GM19238 (cell line): ENCODE measurements at regions not wholly inside any gene's neighbourhood (a gene's known extent, or its start where the extent isn't known, plus 50 kb on each side); places are given as distances from the start of the nearest gene placed in this dataset.
"Not testable (repeated sequence)": the region's sequence is repeated elsewhere in the genome, so short reads cannot be mapped to it uniquely, and the experiment has no call there.

Experiments used
- DNase-seq: peaks from one replicate; pipeline ENCODE4 v3.0.0; 2011; ENCODE audit warnings: low spot score; ENCODE audit not compliant: insufficient read length

DNA sequence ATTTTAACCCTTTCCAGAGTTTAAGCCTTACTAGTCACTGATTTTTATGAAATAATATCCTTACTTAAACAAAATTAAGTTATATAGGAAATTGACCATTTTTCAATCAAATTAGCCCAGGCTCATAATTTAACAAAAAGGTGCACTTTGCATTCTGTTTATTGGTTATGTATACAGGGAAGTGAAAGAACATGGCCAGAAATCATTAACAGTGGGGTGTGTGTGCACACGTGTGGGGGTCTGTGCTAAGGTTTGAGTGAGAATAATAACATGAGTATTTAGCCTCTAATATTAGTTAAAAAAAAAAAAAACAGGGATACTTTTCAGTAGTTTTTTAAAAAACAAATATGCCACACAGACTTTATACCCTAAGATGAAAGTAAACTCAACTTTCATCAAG, 510.5 kb upstream of the PFKP start:
- DNase-seq: no peak

DNA sequence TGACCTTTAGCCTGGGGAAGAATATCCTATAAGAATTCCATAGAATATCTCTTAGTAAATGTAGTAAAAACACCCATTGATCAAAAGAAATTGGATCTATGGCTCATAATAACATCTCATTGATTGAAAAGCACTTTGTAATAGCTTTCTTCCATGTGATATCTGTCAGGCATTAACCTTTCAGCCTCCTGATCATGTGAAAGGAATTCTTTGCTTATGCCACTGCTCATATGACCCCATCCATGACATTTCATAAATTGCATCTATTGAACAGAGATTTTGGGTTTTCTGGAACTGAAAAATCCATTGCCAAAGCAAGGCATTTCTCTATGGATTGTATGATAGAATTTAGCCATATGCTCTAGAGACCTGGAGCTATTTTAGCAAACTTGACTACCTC, 519.3 kb upstream of the PFKP start:
- no peak for DNase-seq

DNA sequence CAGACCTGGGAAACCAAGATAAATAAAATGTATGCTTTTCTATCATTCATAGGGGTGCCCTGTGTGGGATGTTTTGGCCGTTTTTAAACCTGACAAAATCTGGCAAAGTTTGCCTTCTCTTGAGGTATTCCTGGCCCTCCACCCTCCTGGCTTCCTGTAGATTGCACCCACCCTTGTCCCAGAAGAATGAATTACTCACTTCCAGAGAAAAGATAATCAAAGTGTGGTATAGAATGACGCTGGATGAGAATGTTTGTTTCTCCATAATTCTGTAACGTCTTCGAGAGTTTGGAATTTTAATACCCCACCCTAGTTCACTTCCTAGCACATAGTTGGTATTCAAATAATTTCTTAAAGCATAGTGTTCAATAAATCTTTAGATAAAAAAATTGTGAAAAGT, 519.7 kb upstream of the PFKP start:
- DNase-seq: no peak

DNA sequence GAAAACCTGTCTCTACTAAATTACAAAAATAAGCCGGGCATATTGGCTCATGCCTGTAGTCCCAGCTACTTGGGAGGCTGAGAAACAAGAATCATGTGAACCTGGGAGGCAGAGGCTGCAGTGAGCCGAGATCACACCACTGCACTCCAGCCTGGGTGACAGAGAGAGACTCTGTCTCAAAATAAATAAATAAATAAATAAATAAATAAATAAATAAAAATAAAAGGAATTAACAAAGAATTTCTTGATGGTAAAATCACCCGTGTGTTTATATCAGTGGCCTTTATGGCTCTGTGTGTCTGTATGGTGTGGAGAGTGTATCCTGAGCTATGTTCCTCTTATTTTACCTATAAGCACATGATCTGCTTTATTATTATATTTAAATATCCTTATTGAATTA, 520.5 kb upstream of the PFKP start:
- DNase-seq: not testable (repeated sequence)

DNA sequence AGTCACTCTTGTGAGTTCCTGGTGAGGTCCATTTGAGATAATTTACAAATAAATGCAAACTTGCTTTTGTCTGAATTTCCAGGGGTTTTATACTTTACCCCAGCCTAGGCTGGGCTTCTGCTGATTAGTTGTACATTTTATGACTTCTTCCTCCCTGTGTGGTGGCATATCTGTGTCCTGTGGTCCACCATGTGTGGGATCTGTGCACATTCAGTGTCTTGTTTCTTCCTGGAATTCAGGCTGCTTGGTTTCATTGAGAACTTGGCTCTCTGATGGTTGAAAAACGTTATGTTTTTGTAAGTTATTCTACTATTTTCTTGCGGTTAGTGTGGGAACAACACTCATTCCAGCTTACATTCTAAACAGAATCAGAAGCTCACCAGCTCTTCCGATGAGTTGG, 523.4 kb upstream of the PFKP start:
- no peak for DNase-seq

DNA sequence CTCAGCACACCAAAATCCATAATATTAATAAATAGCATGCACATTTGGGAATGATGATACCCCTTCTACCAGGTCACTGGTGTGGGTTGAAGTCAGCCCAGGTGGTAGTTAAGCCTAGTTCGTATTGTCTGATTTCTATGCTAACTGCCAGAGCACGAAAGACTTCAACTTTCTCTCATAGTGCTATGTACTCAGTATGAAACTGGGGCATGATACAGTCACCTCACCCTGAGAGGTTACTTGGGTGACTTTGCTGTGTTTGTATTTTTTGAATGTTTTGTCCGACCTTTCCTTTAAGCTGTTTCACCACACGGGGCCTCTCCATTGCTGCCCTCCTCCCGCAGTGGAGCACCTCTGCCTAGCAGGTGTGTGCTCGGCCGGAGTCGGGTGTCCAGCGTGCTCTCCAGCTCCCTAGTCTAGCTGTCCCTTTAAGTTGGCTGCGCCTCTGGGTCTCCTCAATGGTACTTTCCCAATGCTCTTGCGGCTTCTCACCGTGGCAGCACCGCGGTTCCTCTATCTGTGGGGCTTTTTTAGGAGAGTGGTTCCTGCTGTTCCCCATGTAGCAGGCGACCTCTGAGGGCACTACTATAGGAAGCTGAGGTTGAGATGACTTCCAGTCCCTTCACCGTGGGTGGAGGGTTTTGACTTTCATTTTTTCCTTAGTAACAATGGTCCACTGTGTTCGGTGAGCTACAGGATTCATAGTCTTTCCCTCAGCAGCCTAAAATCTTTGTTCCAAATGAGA, 524.0 kb upstream of the PFKP start:
- no peak for DNase-seq

DNA sequence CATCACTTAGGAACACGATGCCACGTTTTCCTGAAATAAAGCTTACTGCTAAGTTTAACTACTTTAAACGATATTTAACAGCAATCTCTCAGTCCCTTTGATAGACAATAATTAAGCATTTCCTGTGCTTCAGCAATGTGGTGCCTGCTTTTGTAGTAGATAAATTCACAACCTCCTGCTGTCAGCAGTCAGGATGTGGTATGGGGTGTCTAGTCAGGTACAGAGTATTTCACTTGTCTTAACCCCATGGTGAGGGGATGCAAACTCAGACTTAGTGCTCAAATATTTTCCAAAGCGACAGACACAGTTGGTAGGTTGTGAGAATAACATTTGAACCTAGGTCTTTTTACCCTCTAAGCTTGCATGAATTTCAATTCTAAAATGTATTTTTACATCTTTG, 526.2 kb upstream of the PFKP start:
- DNase-seq: no peak

DNA sequence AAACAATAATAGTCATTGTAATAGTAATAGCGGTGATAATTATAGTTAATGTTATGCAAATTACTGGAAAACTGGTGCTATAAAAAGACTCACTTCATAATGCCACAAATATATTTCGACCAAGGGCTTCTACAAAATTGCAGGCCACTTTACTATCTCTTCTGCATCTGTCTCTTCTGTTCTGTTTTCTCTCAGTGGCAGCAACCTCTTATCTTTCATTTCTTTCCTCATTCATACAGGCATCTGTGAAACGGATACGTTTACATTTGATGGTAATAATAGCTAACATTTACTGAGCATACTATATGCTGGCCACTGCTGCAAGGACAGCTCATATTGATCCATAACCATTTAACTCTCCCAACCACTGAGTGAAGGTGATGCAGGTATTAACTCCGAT, 537.4 kb upstream of the PFKP start:
- no peak for DNase-seq

DNA sequence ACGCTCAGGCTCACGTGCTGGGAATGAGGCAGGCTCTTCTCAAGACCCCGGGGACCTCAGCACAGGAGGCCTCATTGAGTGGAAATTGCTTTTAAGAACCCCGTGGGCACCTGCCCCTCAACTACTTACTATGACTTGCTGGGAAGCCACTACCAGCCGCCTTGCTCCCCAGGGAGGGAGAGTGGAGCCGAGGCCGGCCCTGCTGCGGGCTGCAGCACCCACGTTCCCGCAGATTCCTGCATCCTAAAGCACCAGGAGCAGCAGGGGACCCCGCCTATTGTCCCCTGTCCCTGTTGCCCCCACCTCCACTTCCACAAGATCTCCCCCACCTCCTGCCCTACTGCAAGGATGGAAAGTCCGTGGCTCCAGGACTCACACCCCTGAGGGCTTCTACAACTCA, 541.6 kb upstream of the PFKP start:
- no peak for DNase-seq

DNA sequence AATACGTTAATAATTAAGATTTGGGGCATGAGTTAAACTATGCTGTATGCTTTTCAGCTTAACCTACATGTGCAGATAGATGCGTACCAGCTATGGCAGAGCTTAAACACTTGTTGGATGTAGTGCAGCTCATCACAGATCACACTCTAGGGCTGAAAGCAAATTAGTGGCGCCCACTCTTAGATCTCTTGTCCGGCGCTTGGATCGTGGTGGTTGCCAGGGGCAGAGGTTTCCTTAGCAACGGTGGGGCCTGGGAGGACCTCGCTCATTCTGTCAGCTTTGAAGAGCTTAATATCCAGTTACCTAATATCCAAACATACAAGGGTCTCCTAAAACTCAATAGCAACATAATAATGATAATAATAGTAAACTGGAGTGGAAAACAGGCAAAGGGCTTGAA, 548.2 kb upstream of the PFKP start:
- DNase-seq: no peak

DNA sequence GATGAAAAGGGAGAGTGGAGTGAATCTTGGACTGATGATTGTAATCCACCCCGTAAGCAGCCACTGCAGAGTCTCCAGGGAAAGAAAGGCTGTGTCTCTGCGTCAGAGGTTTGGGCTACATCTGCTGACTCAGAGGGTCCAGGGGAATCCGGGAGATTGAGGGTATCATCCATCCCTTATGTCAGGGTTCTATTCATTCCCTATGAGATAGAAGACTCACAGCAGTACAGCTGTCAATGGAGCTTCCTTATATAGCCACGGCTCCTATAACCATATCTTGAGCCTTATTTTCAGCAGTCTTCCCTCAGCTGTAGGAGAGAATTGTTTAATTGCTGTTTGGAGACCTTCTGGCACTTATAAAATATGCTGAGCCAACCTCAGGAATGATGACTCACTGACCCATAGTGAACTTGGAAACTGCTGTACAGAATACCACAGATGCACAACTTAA, 558.2 kb upstream of the PFKP start:
- no peak for DNase-seq

DNA sequence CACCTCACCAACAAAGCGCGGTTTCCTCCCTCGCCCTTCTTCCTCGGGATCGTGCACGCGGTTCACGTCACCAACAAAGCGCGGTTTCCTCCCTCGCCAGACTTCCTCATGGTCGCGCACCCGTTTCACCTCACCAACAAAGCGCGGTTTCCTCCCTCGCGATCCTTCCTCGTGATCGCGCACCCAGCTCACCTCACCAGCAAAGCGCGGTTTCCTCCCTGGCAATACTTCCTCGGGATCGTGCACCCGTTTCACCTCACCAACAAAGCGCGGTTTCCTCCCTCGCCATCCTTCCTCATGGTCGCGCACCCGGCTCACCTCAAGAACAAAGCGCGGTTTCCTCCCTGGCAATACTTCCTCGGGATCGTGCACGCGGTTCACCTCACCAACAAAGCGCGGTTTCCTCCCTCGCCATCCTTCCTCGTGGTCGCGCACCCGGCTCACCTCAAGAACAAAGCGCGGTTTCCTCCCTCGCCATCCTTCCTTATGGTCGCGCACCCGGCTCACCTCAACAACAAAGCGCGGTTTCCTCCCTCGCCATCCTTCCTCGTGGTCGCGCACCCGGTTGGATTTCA, 565.9 kb upstream of the PFKP start:
- DNase-seq: not testable (repeated sequence)

DNA sequence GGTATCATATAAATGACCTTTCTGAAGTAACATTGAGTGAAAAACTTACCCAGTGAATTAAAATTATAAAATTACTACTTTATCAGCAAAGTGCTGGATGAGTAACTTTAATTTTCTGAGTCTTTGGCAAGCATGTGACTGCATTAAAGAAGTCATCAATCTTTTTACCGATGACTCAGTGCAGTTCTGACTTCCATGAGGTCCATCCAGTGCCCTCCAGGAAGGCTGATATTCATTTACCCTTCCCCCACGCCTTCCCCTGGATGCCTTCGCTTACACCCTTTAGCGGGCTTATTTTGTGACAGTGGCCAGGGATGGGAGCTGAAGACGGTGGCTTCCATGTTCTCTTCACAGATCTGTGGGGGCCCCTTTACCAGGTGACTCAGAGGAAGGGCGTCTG, 572.9 kb upstream of the PFKP start:
- DNase-seq: no peak

DNA sequence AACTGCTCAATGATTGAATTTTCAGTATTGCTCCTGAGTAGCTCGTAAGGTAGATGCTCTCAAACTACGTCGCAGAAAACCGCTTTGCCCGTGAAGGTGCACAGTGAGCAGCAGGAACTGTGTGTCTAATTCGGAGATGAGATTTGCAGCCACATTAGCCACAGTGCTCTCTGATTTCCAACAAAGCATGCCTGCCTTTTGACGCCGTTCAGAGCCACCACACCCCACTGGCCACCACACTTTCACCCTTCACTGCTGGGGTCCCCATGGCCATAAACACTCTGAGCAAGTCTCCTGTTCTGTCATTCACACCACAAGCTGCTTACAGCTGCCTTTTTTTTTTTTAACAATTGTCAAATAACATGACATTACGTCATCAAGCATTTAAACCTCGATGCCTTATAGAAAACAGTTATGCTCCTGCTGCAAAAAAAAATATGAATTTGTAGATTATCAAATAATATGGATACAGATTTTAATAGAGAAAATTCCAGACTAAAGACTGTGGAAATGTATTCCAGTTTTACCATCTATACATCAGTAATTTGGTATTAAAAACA, 578.8 kb upstream of the PFKP start:
- no peak for DNase-seq

DNA sequence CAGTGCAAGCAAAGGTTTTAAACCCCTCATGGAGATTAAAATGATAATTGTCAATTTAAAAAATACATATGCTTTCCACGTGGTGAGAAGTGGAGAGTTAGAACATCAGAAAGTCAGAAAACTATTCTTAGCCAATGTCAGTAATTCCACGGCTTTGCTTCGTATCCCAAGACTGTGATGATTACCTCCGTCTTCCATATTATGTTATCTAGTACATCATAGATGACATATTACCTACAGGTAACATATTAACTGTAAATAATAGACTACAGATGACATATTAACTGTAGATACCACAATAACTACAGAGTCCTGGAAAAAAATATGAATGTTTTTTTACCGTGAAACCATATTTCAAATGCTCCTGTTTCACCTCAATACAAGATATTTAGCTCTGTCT, 579.4 kb upstream of the PFKP start:
- no peak for DNase-seq

DNA sequence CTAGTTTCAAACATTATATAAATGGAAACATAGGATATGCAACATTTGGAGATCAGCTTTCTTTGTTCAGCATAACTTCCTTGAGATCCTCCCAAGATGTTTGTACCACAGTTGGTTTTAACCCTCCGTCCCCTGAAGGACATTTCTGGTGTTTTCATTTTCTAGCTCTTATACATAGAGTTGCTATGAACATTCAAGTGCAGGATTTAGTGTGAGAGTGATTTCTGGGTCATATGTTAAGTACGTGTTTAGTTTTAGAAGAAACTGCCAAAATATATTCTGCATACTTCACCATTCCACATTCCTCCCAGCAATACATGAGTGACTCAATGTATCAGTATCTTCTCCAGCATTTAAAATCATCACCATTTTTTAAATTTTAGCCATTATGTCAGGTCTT, 588.7 kb upstream of the PFKP start:
- no peak for DNase-seq

DNA sequence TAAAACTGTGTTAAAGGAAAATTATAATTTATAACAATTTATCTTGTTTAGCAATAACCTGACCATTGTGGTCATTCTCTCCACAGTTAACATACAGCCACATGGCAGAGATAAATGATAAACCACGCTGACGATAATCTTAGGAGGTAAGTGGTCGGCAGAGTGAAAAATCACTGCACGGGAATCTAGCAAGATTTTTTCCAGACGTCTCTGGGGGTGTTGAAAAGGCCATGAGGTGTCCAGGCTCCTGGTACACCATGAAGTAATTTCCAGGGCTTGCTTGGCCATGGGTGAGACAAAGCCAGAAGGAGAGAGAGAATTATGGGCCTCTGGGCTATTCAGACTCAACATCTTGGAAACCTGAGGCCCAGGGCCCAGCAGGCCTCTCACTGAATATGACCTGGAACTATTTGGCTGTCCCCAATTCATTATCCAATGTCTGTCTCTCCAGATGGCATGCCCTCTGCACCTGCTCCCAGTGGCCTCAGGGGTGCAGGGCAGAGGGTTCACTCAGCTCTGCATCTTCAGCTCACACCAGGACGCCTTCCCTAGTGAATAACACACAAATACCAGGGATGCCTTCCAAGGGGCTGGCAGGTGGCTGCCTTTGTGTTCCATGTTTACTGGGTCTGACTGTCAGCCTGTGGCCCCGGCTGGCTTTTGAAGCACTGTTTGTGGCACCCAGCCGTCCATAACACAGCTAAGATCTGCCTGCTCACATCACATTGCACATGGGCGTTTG, 590.4 kb upstream of the PFKP start:
- no peak for DNase-seq

DNA sequence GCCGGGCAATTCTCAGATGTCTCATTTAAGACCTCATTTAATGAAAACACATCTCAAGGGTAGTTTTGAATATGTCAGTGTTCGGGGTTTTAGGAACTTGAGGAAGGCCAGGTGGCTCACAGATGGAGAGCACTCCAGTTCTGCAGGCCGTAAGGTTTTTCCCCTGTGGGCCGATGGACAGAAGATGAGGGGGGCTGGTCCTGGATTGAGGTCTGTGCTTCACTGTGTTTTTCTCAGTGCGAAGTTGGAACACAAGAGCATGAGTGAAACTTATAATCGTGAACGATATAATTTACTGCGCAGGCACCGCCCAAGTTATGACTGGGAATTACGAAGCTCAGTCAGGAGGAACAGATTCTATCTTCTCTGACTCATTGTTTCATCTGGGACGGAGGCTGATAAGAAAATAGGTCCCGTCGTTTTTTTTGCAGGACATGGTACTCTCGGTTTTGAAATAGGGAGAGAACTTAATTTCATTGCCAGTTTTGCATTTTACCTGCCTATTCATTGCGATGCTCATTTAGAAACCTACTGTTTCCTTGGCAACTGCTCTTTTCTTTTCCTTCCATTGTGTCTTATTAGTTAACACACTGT, 591.0 kb upstream of the PFKP start:
- DNase-seq: no peak

DNA sequence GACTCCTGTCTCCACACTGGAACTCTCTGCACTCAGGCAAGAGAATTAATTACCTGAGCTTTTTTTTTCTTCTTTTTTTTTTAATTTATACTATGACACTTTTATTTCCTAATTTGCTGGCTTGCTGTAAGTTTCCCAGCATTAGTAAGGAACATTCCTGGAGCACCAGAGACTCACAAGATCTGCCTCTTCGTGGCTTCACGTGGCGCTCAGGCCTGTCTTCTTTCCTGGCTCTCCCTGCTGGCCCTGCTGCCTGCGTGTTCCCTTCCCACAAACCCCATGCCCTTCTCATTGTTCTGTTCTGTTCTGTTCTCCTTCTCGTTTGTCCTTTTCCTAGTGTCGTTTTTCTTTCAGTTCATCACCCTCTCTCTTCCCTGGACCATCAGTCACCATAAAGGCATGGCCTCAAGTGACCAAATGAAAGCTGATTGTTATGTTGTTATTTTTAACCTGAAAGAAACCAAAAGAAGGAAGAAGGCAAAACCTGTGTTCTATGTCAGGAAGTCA, 591.6 kb upstream of the PFKP start:
- DNase-seq: no peak

DNA sequence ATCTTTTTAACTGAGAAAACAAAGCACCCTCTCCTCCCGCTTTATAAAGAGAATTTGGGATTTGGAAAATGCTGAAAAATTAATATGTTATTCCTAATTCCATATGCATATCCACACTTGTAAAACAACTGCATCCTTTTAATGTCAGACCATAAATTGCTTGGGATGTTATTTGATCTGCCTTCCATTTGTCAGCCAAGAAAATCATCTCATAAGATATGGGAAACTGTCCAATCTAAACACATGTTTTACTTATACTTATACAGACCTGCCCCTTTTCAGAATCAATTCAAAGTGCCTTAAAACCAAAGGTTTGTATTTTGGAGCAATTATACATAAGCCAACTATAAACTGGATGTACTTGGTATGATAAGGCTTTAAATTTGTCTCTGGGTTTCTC, 595.5 kb upstream of the PFKP start:
- DNase-seq: no peak

DNA sequence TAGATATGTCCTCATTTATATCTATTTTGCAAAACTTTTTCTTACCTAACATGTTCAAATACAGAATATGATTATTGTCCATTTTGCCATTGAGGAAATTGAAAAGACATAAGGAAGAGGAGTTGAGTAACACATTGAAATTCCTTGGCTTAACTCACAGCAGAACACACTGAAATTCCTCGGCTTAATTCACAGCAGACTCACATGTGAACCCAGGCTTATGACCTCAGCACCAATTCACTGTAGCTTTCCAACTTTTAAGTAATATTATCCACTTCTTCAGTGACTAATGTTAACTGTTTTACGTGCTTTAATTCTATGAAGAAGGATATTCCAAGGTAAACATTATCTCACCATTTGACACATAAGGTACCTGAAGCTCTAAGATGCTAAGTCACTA, 597.5 kb upstream of the PFKP start:
- DNase-seq: no peak

DNA sequence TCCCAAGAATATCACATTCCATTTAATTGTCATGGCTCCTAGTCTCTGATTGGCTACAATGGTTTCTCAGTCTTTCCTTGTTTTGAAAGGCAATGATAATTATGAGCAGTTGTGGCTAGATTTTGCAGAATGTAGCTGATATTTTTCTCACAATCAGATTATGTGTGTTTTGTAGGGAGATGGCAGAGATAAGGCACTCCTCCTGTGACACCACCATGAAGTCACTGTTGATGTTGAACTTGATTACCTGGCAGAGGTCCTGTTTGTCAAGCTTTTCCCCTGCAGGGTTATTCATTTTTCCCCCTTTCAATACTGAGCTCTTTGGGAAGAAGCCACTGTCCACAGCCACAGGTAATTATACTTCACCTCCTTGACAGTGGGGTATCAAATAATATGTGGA, 602.9 kb upstream of the PFKP start:
- DNase-seq: no peak
